ENCODE measurements at regions not wholly inside any gene's neighbourhood (a gene's known extent, or its start where the extent isn't known, plus 50 kb on each side); places are given as distances from the start of the nearest gene placed in this dataset.

DNA sequence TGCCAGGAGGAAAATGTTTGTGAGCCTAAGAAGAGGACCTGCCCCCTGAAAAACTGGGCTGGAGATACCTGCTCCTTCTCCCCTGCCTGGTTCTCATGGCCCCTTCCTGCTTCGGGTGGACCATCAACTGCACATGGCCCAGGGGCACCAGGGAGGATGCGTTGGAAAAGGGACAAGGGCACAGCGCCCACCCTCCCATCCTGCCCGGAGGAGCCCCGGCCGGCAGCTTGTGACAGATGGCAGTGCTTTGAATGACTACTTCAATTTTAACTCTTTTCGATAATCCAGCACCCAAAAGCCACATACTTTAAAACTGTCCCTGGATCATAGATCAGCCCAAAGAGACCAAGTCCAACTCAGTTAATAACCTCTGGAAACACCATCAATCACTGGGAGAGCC lies 135.8 kb upstream of the NECTIN1 start:
- no peaks in the 10 kb centered on the region for H3K4me1 ChIP-seq (ENCODE audit: insufficient read depth, low read length)
- Mint-ChIP-seq H3K4me3 (ENCODE audit: unreplicated experiment) (no peak overlapping the region), H3K36me3 (ENCODE audit: low read depth, unreplicated experiment) (no peaks in the 10 kb centered on the region), H3K9me3 (ENCODE audit: unreplicated experiment) (peaks cover 2% of the 10 kb centered on the region), H3K27me3 (ENCODE audit: low read depth, unreplicated experiment) (peaks cover 47% of the 10 kb centered on the region), H3K27ac (ENCODE audit: unreplicated experiment) (no peak overlapping the region), H3K4me1 (ENCODE audit: low read depth, unreplicated experiment) (peaks cover 3% of the 10 kb centered on the region)
- no peaks in the 10 kb centered on the region for H3K36me3 ChIP-seq (ENCODE audit: insufficient read depth, low read length)
- peaks cover 34% of the 10 kb centered on the region for H3K27me3 ChIP-seq (ENCODE audit: insufficient read depth, low read length)
- no peak overlapping the region for H3K4me3 ChIP-seq (ENCODE audit: insufficient read depth, low read depth, low read length)
- H3K9me3 ChIP-seq (ENCODE audit: insufficient read depth, low read depth, low read length) = no peaks in the 10 kb centered on the region
- H2AFZ ChIP-seq (ENCODE audit: low read depth, low read length) = no peak overlapping the region
- no peak for TF ChIP-seq EZH2 (IDR thresholded peaks at IDR 0.05; ENCODE audit: insufficient read depth, low read length)
- TF ChIP-seq, protein P1, sequence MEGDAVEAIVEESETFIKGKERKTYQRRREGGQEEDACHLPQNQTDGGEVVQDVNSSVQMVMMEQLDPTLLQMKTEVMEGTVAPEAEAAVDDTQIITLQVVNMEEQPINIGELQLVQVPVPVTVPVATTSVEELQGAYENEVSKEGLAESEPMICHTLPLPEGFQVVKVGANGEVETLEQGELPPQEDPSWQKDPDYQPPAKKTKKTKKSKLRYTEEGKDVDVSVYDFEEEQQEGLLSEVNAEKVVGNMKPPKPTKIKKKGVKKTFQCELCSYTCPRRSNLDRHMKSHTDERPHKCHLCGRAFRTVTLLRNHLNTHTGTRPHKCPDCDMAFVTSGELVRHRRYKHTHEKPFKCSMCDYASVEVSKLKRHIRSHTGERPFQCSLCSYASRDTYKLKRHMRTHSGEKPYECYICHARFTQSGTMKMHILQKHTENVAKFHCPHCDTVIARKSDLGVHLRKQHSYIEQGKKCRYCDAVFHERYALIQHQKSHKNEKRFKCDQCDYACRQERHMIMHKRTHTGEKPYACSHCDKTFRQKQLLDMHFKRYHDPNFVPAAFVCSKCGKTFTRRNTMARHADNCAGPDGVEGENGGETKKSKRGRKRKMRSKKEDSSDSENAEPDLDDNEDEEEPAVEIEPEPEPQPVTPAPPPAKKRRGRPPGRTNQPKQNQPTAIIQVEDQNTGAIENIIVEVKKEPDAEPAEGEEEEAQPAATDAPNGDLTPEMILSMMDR (IDR thresholded peaks at IDR 0.05; ENCODE audit: insufficient read depth, low read depth, low read length) = no peak
- no peak for FAIRE-seq
- H3K4me2 ChIP-seq (ENCODE audit: low read length) = no peak overlapping the region
- no peaks in the 10 kb centered on the region for H4K20me1 ChIP-seq (ENCODE audit: insufficient read depth, low read length)
- DNase-seq (ENCODE audit: low read depth) = no peak
- H3K9ac ChIP-seq (ENCODE audit: low read length) = no peak overlapping the region
- H3K27ac ChIP-seq (ENCODE audit: low read depth, low read length) = no peak overlapping the region
- H3K79me2 ChIP-seq (ENCODE audit: insufficient read depth, low read length) = no peaks in the 10 kb centered on the region

DNA sequence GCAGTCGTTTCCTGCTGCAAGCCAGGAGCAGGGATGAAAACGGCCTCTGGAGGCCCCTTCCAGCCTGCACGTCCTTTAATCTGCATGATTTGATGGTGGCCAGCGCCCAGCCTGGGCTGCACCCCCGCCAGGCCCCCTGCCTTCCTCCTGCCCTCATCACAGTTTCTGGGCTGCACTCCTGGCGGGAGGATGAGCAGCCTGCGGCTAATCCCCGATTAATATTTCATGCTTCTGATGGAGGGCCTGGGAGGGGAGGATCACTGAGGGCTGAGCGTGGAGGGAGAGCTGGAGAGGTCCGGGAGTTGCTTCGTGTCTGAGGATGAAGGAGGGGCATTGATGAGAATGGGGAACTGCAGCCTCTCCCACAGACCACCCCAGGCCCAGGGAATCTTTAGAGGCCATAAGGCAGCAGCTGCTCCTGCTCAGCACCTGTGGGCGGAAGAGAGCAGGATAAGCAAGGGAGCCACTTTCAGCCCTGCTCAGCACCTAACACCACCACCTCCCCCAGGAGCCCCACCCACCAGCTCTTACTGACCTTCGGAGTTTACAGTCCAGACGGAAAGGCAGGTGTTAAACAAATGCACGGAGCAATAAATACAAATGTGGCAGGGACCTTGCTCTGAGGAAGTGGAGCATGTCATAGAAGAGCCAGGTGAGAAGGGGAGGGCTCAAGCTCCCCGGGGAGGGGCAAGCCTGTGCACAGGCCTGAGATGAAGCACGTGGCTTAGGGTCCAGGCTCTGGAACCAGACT lies 135.0 kb upstream of the NECTIN1 start:
- Mint-ChIP-seq H3K9me3 (ENCODE audit: unreplicated experiment) (peaks cover 2% of the 10 kb centered on the region), H3K36me3 (ENCODE audit: low read depth, unreplicated experiment) (no peaks in the 10 kb centered on the region), H3K4me3 (ENCODE audit: unreplicated experiment) (no peak overlapping the region), H3K27me3 (ENCODE audit: low read depth, unreplicated experiment) (peaks cover 55% of the 10 kb centered on the region), H3K27ac (ENCODE audit: unreplicated experiment) (no peak overlapping the region), H3K4me1 (ENCODE audit: low read depth, unreplicated experiment) (peaks cover 3% of the 10 kb centered on the region)
- Histone ChIP-seq H4K20me1 (ENCODE audit: insufficient read depth, low read length) (no peaks in the 10 kb centered on the region), H3K4me1 (ENCODE audit: insufficient read depth, low read length) (no peaks in the 10 kb centered on the region), H3K4me2 (ENCODE audit: low read length) (no peak overlapping the region), H3K4me3 (ENCODE audit: insufficient read depth, low read depth, low read length) (no peak overlapping the region), H3K9ac (ENCODE audit: low read length) (no peak overlapping the region), H3K9me3 (ENCODE audit: insufficient read depth, low read depth, low read length) (no peaks in the 10 kb centered on the region), H3K27me3 (ENCODE audit: insufficient read depth, low read length) (peaks cover 32% of the 10 kb centered on the region), H2AFZ (ENCODE audit: low read depth, low read length) (no peak overlapping the region), H3K79me2 (ENCODE audit: insufficient read depth, low read length) (no peaks in the 10 kb centered on the region), H3K36me3 (ENCODE audit: insufficient read depth, low read length) (no peaks in the 10 kb centered on the region), H3K27ac (ENCODE audit: low read depth, low read length) (no peak overlapping the region)
- TF ChIP-seq EZH2 (IDR thresholded peaks at IDR 0.05; ENCODE audit: insufficient read depth, low read length) = no peak
- TF ChIP-seq, protein P1 (IDR thresholded peaks at IDR 0.05; ENCODE audit: insufficient read depth, low read depth, low read length) = no peak
- no peak for FAIRE-seq
- no peak for DNase-seq (ENCODE audit: low read depth)

DNA sequence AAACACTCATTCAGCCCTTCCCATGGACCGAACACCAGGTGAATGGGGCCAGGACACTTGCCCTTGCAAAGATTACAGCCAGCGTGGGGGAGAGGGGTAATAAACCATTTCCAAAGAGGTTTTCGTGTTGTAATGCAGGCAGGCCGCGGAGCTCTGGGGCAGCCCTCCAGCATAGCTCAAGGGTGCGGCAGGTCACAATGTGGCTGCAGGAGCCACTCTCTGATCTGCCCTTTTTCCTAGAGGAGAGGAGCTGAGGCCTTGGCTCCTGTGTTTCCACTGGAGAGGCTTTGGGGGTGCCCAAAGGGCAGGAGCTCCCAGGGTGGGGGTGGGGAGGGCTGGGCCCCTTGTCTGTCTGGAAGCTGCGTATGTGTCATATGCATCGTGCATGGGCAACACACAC lies 134.2 kb upstream of the NECTIN1 start:
- peaks cover 33% of the 10 kb centered on the region for H3K27me3 ChIP-seq (ENCODE audit: insufficient read depth, low read length)
- H3K27ac ChIP-seq (ENCODE audit: low read depth, low read length) = no peak overlapping the region
- no peaks in the 10 kb centered on the region for H3K79me2 ChIP-seq (ENCODE audit: insufficient read depth, low read length)
- Mint-ChIP-seq H3K36me3 (ENCODE audit: low read depth, unreplicated experiment) (no peaks in the 10 kb centered on the region), H3K4me1 (ENCODE audit: low read depth, unreplicated experiment) (peaks cover 3% of the 10 kb centered on the region), H3K9me3 (ENCODE audit: unreplicated experiment) (peaks cover 2% of the 10 kb centered on the region), H3K4me3 (ENCODE audit: unreplicated experiment) (no peak overlapping the region), H3K27ac (ENCODE audit: unreplicated experiment) (no peak overlapping the region), H3K27me3 (ENCODE audit: low read depth, unreplicated experiment) (peaks cover 63% of the 10 kb centered on the region)
- no peaks in the 10 kb centered on the region for H3K9me3 ChIP-seq (ENCODE audit: insufficient read depth, low read depth, low read length)
- TF ChIP-seq, protein P1 (IDR thresholded peaks at IDR 0.05; ENCODE audit: insufficient read depth, low read depth, low read length) = no peak
- TF ChIP-seq EZH2 (IDR thresholded peaks at IDR 0.05; ENCODE audit: insufficient read depth, low read length) = no peak
- H3K4me2 ChIP-seq (ENCODE audit: low read length) = no peak overlapping the region
- no peak overlapping the region for H3K9ac ChIP-seq (ENCODE audit: low read length)
- no peak overlapping the region for H2AFZ ChIP-seq (ENCODE audit: low read depth, low read length)
- no peak overlapping the region for H3K4me3 ChIP-seq (ENCODE audit: insufficient read depth, low read depth, low read length)
- DNase-seq (ENCODE audit: low read depth) (no peak), FAIRE-seq (no peak)
- H4K20me1 ChIP-seq (ENCODE audit: insufficient read depth, low read length) = no peaks in the 10 kb centered on the region
- no peaks in the 10 kb centered on the region for H3K4me1 ChIP-seq (ENCODE audit: insufficient read depth, low read length)
- H3K36me3 ChIP-seq (ENCODE audit: insufficient read depth, low read length) = no peaks in the 10 kb centered on the region

All from astrocyte (in vitro differentiated cells and primary cell).